H1 (cell line): ENCODE measurements at regions not wholly inside any gene's neighbourhood (a gene's known extent, or its start where the extent isn't known, plus 50 kb on each side); places are given as distances from the start of the nearest gene placed in this dataset.
"Not testable (repeated sequence)": the region's sequence is repeated elsewhere in the genome, so short reads cannot be mapped to it uniquely, and the experiment has no call there.

Experiments
- CTCF ChIA-PET: fragments of 300-600 bp; sonication (Branson Sonifier 250); formaldehyde crosslinking; loops from one replicate; lab custom pipeline; 2021; ENCODE audit not compliant: partially characterized antibody; lab: Charles Lee
- POLR2A ChIA-PET: fragments of 300-600 bp; sonication (Branson Sonifier 250); formaldehyde crosslinking; loops from one replicate; lab custom pipeline; 2021; ENCODE audit warnings: inconsistent platforms; ENCODE audit not compliant: partially characterized antibody; lab: Charles Lee
- DNase-seq, 2 experiments: peaks; one replicate each; pipeline versions ENCODE4 v3.0.0 to v3.0.0-alpha.2; 2010 to 2022; ENCODE audit warnings: low spot score in 2 of 2, low read depth in 1 of 2, mixed read lengths in 1 of 2
- FAIRE-seq: peaks from 2 replicates; lab custom pipeline; 2011; peaks lifted over from hg19 to GRCh38; lab: Jason Lieb, UNC
- H2AFZ ChIP-seq: 2 replicates; pipeline ENCODE4 v1.8.1; 2012; ENCODE audit warnings: low read length, inconsistent platforms
- H2AK5ac ChIP-seq: 2 replicates; pipeline ENCODE4 v1.6.1; 2013; ENCODE audit warnings: low read depth, low read length
- H2BK120ac ChIP-seq: replicated peaks from 2 replicates; pipeline ENCODE3; 2013; ENCODE audit warnings: low read depth, low read length, inconsistent platforms
- H2BK12ac ChIP-seq: 2 replicates; pipeline ENCODE4 v1.6.1; 2013; ENCODE audit warnings: low read depth, low read length
- H2BK15ac ChIP-seq: 2 replicates; pipeline ENCODE4 v1.6.1; 2013; ENCODE audit warnings: low read length
- H2BK20ac ChIP-seq: 2 replicates; pipeline ENCODE4 v1.6.1; 2013; ENCODE audit warnings: low read length
- H2BK5ac ChIP-seq: 2 replicates; pipeline ENCODE4 v1.6.1; 2013; ENCODE audit warnings: low read depth, low read length
- H3K14ac ChIP-seq: 2 replicates; pipeline ENCODE4 v1.6.1; 2013; ENCODE audit warnings: inconsistent platforms; ENCODE audit not compliant: insufficient read length
- H3K18ac ChIP-seq: 2 replicates; pipeline ENCODE4 v1.6.1; 2013; ENCODE audit warnings: low read length; ENCODE audit errors: extremely low read depth
- H3K23ac ChIP-seq: 2 replicates; pipeline ENCODE4 v1.6.1; 2013; ENCODE audit warnings: inconsistent platforms; ENCODE audit not compliant: insufficient read length
- H3K23me2 ChIP-seq: 2 replicates; pipeline ENCODE4 v1.6.1; 2013; ENCODE audit warnings: low read depth, low read length
- H3K27ac ChIP-seq: 2 replicates; pipeline ENCODE4 v1.6.1; 2011; ENCODE audit warnings: low read depth, low read length, inconsistent platforms
- H3K27me3 ChIP-seq, 4 experiments: replicated peaks in 1 of 4; 1 replicate in 1 of 4; 2 replicates in 3 of 4; pipeline versions ENCODE4 v1.6.1 to v1.8.1; 2011 to 2013; ENCODE audit warnings: low read length in 3 of 4, mild to moderate bottlenecking in 3 of 4, inconsistent platforms in 2 of 4, mixed read lengths in 2 of 4, moderate library complexity in 1 of 4; ENCODE audit not compliant: control insufficient read depth in 3 of 4, insufficient read depth in 3 of 4; ENCODE audit errors: extremely low read depth in 1 of 4
- H3K36me3 ChIP-seq, 4 experiments: 2 replicates each; pipeline versions ENCODE4 v1.6.1 to v1.8.1; 2011 to 2013; ENCODE audit warnings: mild to moderate bottlenecking in 4 of 4, low read length in 3 of 4, moderate library complexity in 2 of 4, control low read depth in 1 of 4, inconsistent platforms in 1 of 4; ENCODE audit not compliant: insufficient read depth in 4 of 4, control insufficient read depth in 2 of 4
- H3K4ac ChIP-seq: replicated peaks from 2 replicates; pipeline ENCODE3; 2013; ENCODE audit warnings: low read length, low read depth, mixed read lengths, inconsistent platforms; ENCODE audit not compliant: insufficient read length
- H3K4me1 ChIP-seq, 4 experiments: replicated peaks in 1 of 4; 1 replicate in 1 of 4; 2 replicates in 3 of 4; pipeline versions ENCODE4 v1.6.1 to v1.8.1; 2011 to 2013; ENCODE audit warnings: low read length in 3 of 4, inconsistent platforms in 2 of 4, mixed read lengths in 1 of 4; ENCODE audit not compliant: insufficient read depth in 4 of 4, control insufficient read depth in 3 of 4
- H3K4me2 ChIP-seq, 2 experiments: 2 replicates each; pipeline versions ENCODE4 v1.6.1 to v1.8.1; 2011 to 2013; ENCODE audit warnings: low read depth in 2 of 2, low read length in 2 of 2, control low read depth in 1 of 2, inconsistent platforms in 1 of 2, mild to moderate bottlenecking in 1 of 2; ENCODE audit not compliant: insufficient read depth in 1 of 2
- H3K4me3 ChIP-seq, 4 experiments: fragments of 200-600, 300-600 bp in 1 of 4; sonication (generic), shearing (Covaris generic), sonication (Bioruptor Twin) in 1 of 4; 2 replicates each; pipeline versions ENCODE4 v1.5.1 to v1.8.1; 2011 to 2016; ENCODE audit warnings: low read length in 4 of 4, low read depth in 3 of 4, control low read depth in 2 of 4, inconsistent platforms in 2 of 4, mild to moderate bottlenecking in 2 of 4, mixed read lengths in 1 of 4, moderate library complexity in 1 of 4; ENCODE audit not compliant: insufficient read depth in 2 of 4; ENCODE audit errors: extremely low read depth in 1 of 4
- H3K56ac ChIP-seq: replicated peaks from 2 replicates; pipeline ENCODE3; 2013; ENCODE audit warnings: low read depth, mild to moderate bottlenecking, mixed read lengths, low read length, inconsistent platforms; ENCODE audit not compliant: insufficient read length
- H3K79me1 ChIP-seq: 2 replicates; pipeline ENCODE4 v1.6.1; 2013; ENCODE audit warnings: low read depth, low read length, control low read depth
- H3K79me2 ChIP-seq, 2 experiments: 2 replicates each; pipeline versions ENCODE4 v1.6.1 to v1.8.1; 2012 to 2013; ENCODE audit warnings: low read length in 2 of 2, mild to moderate bottlenecking in 2 of 2, inconsistent platforms in 1 of 2; ENCODE audit not compliant: insufficient read depth in 2 of 2, control insufficient read depth in 1 of 2
- H3K9ac ChIP-seq, 4 experiments: replicated peaks in 1 of 4; 1 replicate in 1 of 4; 2 replicates in 3 of 4; pipeline versions ENCODE4 v1.6.1 to v1.8.1; 2011 to 2013; ENCODE audit warnings: low read depth in 3 of 4, low read length in 3 of 4, control low read depth in 2 of 4, mild to moderate bottlenecking in 2 of 4, moderate library complexity in 2 of 4, inconsistent platforms in 1 of 4; ENCODE audit errors: extremely low read depth in 1 of 4
- H3K9me3 ChIP-seq, 2 experiments: 2 replicates each; pipeline versions ENCODE4 v1.6.1 to v1.8.1; 2012 to 2013; ENCODE audit warnings: mild to moderate bottlenecking in 2 of 2, moderate library complexity in 2 of 2, control low read depth in 1 of 2, inconsistent platforms in 1 of 2, low read depth in 1 of 2, low read length in 1 of 2, mixed read lengths in 1 of 2; ENCODE audit not compliant: insufficient read depth in 2 of 2
- H4K20me1 ChIP-seq, 2 experiments: replicated peaks in 1 of 2; 2 replicates each; pipeline versions ENCODE3 to v1.8.1; 2011 to 2013; ENCODE audit warnings: inconsistent platforms in 2 of 2, low read length in 2 of 2, mild to moderate bottlenecking in 1 of 2; ENCODE audit not compliant: insufficient read depth in 2 of 2, control insufficient read depth in 1 of 2
- H4K5ac ChIP-seq: 2 replicates; pipeline ENCODE4 v1.6.1; 2013; ENCODE audit warnings: low read length, low read depth, mixed read lengths, inconsistent platforms; ENCODE audit not compliant: insufficient read length
- H4K8ac ChIP-seq: 2 replicates; pipeline ENCODE4 v1.8.0; 2013; ENCODE audit warnings: mild to moderate bottlenecking, moderate library complexity, low read length, inconsistent platforms; ENCODE audit not compliant: insufficient read depth; ENCODE audit errors: extremely low read depth
- H4K91ac ChIP-seq: replicated peaks from 2 replicates; pipeline ENCODE3; 2013; ENCODE audit warnings: low read length, mixed read lengths, inconsistent platforms; ENCODE audit not compliant: insufficient read length
- CEBPB ChIP-seq: IDR thresholded peaks from 2 replicates; pipeline ENCODE4 v1.6.1; 2012; ENCODE audit warnings: low read depth, low read length
- WGBS, 2 experiments: shearing (Covaris generic) in 1 of 2; methylation state at CpG; one replicate each; pipeline versions ENCODE4 v1.1.6 to v1.1.7; 2013 to 2015; ENCODE audit warnings: low lambda C conversion rate in 2 of 2, mixed read lengths in 2 of 2, inconsistent platforms in 1 of 2, low coverage in 1 of 2, missing lambda C conversion rate in 1 of 2; ENCODE audit not compliant: insufficient replicate concordance in 2 of 2, insufficient coverage in 1 of 2, insufficient read length in 1 of 2; ENCODE audit errors: extremely low coverage in 1 of 2, missing lambda C conversion rate in 1 of 2; 5-methylcytosine and 5-hydroxymethylcytosine counted together

DNA sequence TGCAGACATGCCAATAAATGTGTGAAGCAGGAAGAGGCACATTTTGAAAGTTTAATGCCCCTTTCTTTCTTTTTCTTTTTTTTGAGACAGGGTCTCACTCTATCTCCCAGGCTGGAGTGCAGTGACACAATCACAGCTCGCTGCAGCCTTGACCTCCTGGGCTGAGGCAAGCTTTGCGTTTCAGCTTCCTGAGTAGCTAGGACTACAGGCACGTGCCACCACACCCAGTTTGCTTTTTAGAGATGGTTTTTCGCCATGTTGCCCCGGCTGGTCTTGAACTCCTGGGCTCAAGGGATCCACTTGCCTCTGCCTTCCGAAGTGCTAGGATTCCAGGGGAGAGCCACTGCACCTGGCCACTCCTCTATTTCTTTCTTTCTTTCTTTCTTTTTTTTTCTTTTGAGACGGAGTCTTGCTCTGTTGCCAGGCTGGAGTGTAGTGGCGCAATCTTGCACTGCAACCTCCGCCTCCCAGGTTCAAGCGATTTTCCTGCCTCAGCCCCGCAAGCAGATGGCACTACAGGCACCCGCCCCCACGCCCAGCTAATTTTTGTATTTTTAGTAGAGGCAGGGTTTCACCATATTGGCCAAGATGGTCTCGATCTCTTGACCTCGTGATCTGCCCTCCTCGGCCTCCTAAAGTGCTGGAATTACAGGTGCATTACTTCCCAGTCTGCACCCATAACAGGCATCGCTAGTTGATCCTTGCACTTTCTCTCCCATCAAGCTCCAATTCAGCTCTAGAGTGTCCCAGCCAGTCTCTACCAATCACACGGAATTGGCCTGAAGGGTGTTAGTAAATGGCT lies 77.5 kb upstream of the RUNX3 start:
- H3K4ac ChIP-seq: not testable (repeated sequence)

More for the DNA sequence above, 77.5 kb upstream of the RUNX3 start:
- not testable (repeated sequence) for H3K4me3 ChIP-seq, H3K36me3 ChIP-seq, H3K27ac ChIP-seq, H3K14ac ChIP-seq, H4K8ac ChIP-seq, H3K9ac ChIP-seq, H3K79me2 ChIP-seq, DNase-seq, H3K23ac ChIP-seq, H2BK120ac ChIP-seq, H2AFZ ChIP-seq, H3K56ac ChIP-seq, H4K5ac ChIP-seq, H3K4me1 ChIP-seq, H2BK15ac ChIP-seq, H2BK5ac ChIP-seq, FAIRE-seq, H3K27me3 ChIP-seq, H4K91ac ChIP-seq, H3K23me2 ChIP-seq, H3K79me1 ChIP-seq, H3K18ac ChIP-seq, H2AK5ac ChIP-seq, H2BK20ac ChIP-seq, H4K20me1 ChIP-seq, H3K4me2 ChIP-seq, H3K9me3 ChIP-seq, H2BK12ac ChIP-seq
- CTCF ChIA-PET: interaction anchor here (0.9 to 6.8 kb wide), 8 partner anchors 11 to 96 kb away, joined by 3 to 59 read pairs (median 3); no protein-coding TSS in a partner anchor
- 80% methylated on average over 16 of the region's 18 CpGs; no CpG with 5 or more reads in 1 of the 2 experiments for WGBS, 2 experiments
- TF ChIP-seq CEBPB: peak; percentile 56; the same call in 1 of the 2 replicates
- POLR2A ChIA-PET: interaction anchor here (0.7 to 1.0 kb wide), 2 partner anchors 11 to 13 kb away, joined by 3 read pairs; no protein-coding TSS in a partner anchor
